ENCODE measurements at regions not wholly inside any gene's neighbourhood (a gene's known extent, or its start where the extent isn't known, plus 50 kb on each side); places are given as distances from the start of the nearest gene placed in this dataset.

DNA sequence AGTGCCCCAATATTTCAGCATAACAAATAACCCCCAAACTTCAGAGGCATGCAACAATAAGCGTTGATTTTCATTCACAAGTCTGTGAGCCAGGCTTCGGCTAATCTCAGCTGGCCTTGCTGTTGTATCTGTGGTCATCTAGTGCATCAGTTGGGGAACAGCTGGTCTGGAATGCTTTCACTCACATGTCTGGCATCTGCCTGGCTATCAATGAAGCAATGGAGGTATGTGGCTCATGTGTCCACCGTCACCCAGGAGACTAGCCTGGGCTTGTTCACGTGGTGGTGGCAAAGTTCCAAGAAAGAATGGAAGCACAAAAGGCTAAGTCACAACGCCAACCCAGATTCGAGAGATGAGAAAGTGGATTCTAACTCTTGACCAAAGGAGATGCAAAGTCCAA is 304.8 kb upstream of the ISX start:
- no peak overlapping the region for H3K4me3 ChIP-seq
- no peaks in the 10 kb centered on the region for H3K9me3 ChIP-seq
- H3K36me3 ChIP-seq, result no peaks in the 10 kb centered on the region
- TF ChIP-seq EP300 (IDR thresholded peaks at IDR 0.05), result no peak
- no peak for TF ChIP-seq POLR2A (IDR thresholded peaks at IDR 0.05)
- TF ChIP-seq, protein P1, sequence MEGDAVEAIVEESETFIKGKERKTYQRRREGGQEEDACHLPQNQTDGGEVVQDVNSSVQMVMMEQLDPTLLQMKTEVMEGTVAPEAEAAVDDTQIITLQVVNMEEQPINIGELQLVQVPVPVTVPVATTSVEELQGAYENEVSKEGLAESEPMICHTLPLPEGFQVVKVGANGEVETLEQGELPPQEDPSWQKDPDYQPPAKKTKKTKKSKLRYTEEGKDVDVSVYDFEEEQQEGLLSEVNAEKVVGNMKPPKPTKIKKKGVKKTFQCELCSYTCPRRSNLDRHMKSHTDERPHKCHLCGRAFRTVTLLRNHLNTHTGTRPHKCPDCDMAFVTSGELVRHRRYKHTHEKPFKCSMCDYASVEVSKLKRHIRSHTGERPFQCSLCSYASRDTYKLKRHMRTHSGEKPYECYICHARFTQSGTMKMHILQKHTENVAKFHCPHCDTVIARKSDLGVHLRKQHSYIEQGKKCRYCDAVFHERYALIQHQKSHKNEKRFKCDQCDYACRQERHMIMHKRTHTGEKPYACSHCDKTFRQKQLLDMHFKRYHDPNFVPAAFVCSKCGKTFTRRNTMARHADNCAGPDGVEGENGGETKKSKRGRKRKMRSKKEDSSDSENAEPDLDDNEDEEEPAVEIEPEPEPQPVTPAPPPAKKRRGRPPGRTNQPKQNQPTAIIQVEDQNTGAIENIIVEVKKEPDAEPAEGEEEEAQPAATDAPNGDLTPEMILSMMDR (IDR thresholded peaks at IDR 0.05), result no peak
- TF ChIP-seq POLR2AphosphoS5 (IDR thresholded peaks at IDR 0.05), result no peak
- 72 to 73% methylated on average over 6 of the region's 6 CpGs for WGBS, 2 donors
- H3K27me3 ChIP-seq, result peaks cover 0 to 4% (median 0%) of the 10 kb centered on the region in 3 donors
- no peaks in the 10 kb centered on the region for H3K4me1 ChIP-seq
- intact Hi-C loops (cut with DNase I), result no loop called here
- DNase-seq, result no peak
- no peak overlapping the region for H3K27ac ChIP-seq

DNA sequence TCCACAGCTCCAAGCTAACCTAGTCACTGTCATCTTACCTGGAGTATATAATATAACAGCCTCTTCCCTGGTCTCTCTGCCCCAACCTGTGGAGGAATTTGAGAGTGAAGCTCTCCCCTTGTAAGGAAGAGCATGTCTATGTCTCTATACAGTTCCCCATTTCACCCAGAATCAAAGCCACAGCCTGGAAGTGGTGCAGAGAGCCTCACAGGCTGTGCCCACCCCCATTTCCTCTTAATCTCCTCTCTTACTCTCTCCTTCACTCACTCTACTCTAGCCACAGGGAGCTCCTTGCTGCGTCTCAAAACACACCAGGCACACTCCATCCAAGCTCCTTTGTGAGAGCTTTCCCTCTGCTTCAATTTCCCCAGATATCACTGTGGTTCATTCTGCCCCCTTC is 302.5 kb upstream of the ISX start:
- no peak for DNase-seq
- no peak overlapping the region for H3K27ac ChIP-seq
- H3K4me3 ChIP-seq, result no peak overlapping the region
- TF ChIP-seq POLR2AphosphoS5 (IDR thresholded peaks at IDR 0.05) (no peak), EP300 (IDR thresholded peaks at IDR 0.05) (no peak), POLR2A (IDR thresholded peaks at IDR 0.05) (no peak)
- TF ChIP-seq, protein P1 (IDR thresholded peaks at IDR 0.05), result no peak
- intact Hi-C loops (cut with DNase I), result no loop called here
- no peaks in the 10 kb centered on the region for H3K9me3 ChIP-seq
- no peaks in the 10 kb centered on the region for H3K4me1 ChIP-seq
- H3K27me3 ChIP-seq, result peaks cover 0 to 4% (median 0%) of the 10 kb centered on the region in 3 donors
- WGBS, 2 donors, result 30 to 66% methylated on average over 1 of the region's 1 CpG
- H3K36me3 ChIP-seq, result no peaks in the 10 kb centered on the region

DNA sequence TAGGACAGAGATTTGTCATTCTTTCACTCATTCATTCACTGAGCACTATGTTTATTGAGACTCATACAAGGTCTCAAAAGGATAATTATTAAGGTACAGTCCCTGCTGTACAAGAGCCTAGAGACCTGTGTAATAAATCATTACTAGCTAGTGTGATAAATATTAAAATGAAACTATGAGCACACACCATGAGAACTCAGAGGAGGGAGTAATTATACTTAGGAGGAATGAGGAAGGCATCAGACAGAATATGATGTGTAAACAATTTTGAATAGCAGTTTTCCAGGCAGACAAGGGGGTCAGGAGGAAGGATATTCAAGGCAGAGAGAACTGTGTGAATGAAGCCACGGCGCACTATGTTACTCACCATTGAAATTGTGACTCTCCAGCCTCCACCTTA is 300.8 kb upstream of the ISX start:
- Histone ChIP-seq H3K9me3 (no peaks in the 10 kb centered on the region), H3K4me1 (no peaks in the 10 kb centered on the region), H3K27me3 (no peaks in the 10 kb centered on the region), H3K36me3 (no peaks in the 10 kb centered on the region), H3K27ac (no peak overlapping the region), H3K4me3 (no peak overlapping the region)
- intact Hi-C loops (cut with DNase I), result no loop called here
- TF ChIP-seq POLR2AphosphoS5 (IDR thresholded peaks at IDR 0.05) (no peak), EP300 (IDR thresholded peaks at IDR 0.05) (no peak), POLR2A (IDR thresholded peaks at IDR 0.05) (no peak)
- TF ChIP-seq, protein P1 (IDR thresholded peaks at IDR 0.05), result no peak
- DNase-seq, result no peak
- 77 to 93% methylated on average over 2 of the region's 2 CpGs for WGBS, 2 donors

DNA sequence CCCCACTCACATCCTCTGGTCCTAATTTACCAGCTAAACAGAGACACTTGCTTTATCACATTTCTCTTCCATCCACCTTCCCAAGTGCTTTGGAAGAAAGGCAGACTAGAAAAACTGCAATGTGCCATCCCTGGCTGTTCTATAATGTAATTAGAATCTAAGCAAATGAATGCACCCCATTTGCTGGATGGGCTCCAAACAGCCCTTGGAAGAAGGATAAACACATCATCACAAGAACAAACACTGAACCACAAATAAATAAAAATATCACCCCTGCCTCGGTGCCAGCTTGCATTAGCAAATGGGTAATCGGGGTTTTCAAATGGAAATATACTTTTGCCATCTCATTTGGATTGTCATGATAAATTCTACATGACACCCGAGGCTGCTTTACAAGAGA is 296.6 kb upstream of the ISX start:
- Histone ChIP-seq H3K4me3 (no peak overlapping the region), H3K27me3 (no peaks in the 10 kb centered on the region), H3K4me1 (no peaks in the 10 kb centered on the region), H3K9me3 (no peaks in the 10 kb centered on the region), H3K36me3 (no peaks in the 10 kb centered on the region), H3K27ac (no peak overlapping the region)
- WGBS, 2 donors, result 67% methylated on average over 3 of the region's 3 CpGs
- TF ChIP-seq POLR2AphosphoS5 (IDR thresholded peaks at IDR 0.05) (no peak), EP300 (IDR thresholded peaks at IDR 0.05) (no peak), POLR2A (IDR thresholded peaks at IDR 0.05) (no peak)
- TF ChIP-seq, protein P1 (IDR thresholded peaks at IDR 0.05), result no peak
- intact Hi-C loops (cut with DNase I), result no loop called here
- DNase-seq, result no peak

DNA sequence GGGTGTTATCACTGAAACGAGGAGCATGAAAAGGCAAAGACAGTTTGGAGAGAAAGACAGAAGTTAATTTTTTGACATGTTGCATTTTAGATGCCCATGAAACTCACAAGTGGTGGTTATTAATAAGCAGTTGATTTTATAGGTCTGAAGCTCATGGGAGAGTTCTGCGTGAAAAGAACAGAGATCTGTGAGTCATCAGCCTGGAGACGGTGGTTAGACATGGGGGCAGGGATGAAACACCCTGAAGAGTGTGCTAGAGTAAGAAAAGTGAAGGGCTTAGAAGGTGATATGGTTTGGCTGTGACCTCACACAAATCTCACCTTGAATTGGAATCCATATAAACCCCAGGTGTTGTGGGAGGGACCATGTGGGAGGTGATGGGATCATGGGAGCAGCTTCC is 289.1 kb upstream of the ISX start:
- intact Hi-C loops (cut with DNase I), result no loop called here
- 60 to 76% methylated on average over 3 of the region's 3 CpGs for WGBS, 2 donors
- no peaks in the 10 kb centered on the region for H3K4me1 ChIP-seq

More for the DNA sequence above, 289.1 kb upstream of the ISX start:
- Histone ChIP-seq H3K36me3 (no peaks in the 10 kb centered on the region), H3K4me3 (no peak overlapping the region), H3K27me3 (no peaks in the 10 kb centered on the region), H3K27ac (no peak overlapping the region), H3K9me3 (peaks cover 0 to 3% (median 0%) of the 10 kb centered on the region in 4 donors)
- TF ChIP-seq EP300 (IDR thresholded peaks at IDR 0.05) (no peak), POLR2AphosphoS5 (IDR thresholded peaks at IDR 0.05) (no peak), POLR2A (IDR thresholded peaks at IDR 0.05) (no peak)
- TF ChIP-seq, protein P1 (IDR thresholded peaks at IDR 0.05), result no peak
- DNase-seq, result no peak
